NCI-H2227 (cell line): ENCODE measurements at regions not wholly inside any gene's neighbourhood (a gene's known extent, or its start where the extent isn't known, plus 50 kb on each side); places are given as distances from the start of the nearest gene placed in this dataset.

ENCODE experiments used
- DNase-seq: peaks from one replicate; lab custom pipeline; 2025; ENCODE audit not compliant: unreplicated experiment; lab: John Stamatoyannopoulos, UW

DNA sequence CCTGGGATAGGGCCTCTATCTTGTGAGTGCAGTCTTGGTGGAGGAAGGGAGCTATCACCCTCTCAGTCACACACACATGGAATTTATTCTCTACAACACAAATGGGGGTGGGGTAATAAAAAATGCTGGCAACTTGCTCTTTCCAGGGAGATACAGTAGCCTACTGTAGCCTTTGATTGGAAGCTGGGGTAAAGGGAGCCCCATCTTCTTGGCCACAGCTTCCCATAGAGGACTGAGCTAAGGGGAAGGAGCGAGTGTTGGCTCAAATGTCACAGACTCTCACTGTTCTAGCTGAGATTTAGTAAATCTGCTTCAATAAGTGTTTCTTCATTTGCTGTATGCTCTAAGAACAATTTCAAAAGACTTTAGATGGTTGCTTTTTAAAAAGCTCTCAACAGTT, 222.2 kb upstream of the CXCL12 start:
- DNase-seq = no peak

- no peak for DNase-seq
Measured at GRCh38 chr10:44618910-44619309, 234.0 kb upstream of the CXCL12 start.

DNA sequence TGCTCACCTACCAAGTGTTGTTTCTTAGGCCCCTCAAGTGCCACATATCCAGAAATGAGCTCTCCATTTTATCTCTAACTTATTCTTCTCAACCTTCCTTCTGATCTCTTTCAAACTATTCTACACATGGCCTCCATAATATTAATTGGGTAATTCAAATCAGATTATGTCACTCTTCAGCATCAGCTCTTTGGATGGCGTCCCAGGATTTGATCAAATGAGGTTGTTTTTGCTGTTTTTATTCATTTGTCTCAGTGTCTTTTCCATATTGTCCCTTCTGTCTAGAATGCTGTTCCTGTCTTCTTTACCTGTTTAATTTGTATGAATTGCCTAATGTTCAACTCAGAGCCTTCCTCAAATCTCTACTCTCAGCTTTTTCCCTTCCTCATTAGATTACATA, 234.6 kb upstream of the CXCL12 start:
- no peak for DNase-seq

DNA sequence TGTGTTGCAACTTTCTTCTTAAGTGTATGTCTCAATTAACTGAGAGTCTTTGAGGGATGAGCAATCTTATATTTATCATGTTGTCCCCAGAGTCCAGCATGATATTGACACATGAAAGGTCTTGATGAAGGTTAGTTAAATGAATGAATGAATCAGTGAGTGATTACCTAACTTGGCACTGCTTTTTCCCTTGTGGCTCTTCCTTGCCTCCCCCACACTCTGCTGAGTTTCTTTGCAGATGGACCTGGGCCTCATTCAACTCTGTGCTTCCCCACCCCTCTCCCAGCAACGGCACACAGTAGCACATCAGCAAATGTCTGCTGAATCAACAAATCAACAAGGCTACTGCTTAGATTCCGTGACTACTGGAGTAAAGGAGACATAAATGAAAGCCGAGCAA, 235.1 kb upstream of the CXCL12 start:
- no peak for DNase-seq

DNA sequence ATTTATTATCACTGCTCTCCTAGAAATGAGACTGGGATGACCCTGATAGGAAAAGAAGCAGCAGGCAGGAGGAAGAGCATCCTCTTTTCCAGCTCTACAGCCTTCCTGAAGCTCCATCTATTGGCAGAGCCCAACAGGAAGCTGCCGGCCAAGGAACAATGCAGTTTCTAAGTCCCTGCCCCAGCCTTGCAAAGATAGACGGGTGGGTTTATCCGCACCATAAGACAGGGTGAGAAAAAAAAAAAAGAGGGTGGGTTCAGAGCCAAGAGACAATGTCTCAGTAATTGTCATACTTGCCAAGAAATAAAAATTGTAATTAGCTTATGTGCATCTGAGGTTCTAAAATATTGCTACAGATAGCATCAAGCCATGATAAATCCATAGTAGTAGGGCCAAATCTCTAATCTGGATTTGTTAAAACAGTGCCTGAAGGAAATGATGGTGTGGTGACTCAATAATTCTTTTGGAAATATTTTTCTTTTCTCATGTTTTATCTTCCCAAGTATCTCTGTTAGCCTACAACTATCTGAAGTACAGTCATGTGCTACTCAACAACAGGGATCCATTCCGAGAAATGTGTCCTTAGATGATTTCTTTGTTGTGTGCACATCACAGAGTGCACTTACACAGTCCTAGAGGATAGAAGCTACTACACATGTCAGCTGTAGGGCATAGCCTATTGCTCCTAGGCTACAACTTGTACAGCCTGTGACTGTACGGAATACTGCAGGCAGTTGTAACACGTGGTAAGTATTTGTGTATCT, 242.9 kb upstream of the CXCL12 start:
- no peak for DNase-seq

DNA sequence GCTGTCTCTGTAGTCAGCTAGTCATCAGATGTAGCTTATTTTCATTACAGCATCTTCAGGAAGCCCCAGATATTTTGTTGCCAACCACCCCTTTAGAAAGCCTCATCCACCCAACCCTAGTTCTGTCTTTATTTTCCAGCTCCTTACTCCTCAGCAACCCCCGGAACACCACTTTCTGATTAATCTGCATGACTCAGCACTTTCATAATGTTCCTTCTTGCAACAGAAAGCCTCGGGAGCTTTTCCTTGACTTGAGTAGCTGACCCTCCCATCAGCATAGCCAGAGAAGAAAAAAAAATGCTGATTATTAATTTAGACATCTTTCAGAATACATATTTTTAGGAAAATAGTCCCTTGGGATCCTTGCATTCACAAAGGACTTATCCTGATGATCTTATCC, 244.0 kb upstream of the CXCL12 start:
- no peak for DNase-seq

DNA sequence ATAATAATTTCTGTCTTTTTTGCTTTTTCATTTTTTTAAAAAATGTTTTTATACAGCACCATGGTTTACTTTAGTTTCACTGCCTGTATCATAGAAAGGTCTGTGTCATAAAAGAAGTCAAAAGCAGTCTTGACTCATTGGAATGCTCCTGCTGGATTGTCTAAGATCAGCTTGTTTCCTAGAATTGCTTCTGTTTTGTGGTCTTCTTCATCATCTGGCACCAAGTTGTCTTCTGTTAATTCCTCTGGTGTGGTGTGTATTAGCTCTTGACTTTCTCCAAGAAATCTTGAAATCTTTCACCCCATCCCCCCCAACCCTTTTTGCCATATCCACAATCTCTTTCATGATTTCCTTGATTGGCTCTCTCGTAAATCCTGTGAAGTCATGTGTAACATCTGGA, 250.3 kb upstream of the CXCL12 start:
- DNase-seq = no peak

DNA sequence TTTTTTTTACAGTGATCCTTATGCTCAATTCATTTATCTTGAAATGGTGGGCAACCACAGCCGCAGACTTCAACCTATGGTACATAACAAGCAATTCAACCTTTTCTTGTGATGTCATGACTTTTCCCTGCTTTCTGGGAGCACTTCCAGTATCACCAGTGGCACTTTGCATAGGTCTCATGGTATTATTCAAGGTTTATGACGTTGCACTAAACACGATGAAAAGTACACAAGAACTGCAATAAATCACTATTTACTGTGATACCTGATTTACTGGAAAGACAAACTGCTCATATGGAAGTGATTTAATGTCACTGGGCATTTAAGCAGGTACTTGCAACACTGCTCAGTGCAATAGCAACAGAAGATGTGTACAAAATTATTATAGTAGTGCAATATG, 251.7 kb upstream of the CXCL12 start:
- no peak for DNase-seq

DNA sequence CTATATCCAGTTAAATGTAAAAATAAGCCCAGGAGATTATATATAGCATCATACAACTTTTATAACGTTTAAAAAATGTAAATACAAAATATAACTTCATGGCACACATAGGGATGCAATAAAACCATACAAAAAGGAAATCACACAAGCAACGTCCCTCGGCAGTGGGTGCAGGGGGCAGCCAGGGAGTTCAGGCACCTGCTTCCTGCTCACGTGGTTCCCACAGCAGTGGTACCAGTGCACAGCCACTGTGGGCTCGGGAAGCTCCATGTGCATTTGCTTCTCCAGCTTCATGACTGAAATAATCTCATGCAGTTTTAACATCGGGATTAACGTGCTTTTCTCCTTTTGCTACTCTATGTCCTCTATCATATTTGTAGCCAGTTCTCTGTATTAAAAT, 255.5 kb upstream of the CXCL12 start:
- DNase-seq = no peak

DNA sequence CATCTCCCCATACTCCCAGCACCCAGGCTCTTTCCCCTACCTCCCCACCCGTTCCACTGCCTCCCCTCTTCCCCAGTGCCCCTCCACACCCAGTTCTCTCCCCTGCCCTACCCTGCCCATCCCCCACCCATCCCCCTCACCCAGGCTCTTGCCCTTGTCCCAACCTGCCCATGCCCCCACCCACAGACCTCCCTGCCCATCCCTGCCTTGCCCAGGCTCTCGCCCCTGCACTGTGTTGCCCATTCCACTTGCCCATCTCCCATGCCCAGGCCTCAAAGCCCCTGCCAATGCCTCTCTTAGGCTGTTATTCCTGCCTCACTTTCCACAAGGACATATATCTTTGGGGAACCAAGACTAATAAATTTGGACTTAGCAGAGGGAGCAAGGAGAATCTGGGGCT, 262.6 kb upstream of the CXCL12 start:
- DNase-seq = no peak

- no peak for DNase-seq
Measured at GRCh38 chr10:44647877-44648542, 263.1 kb upstream of the CXCL12 start.

GRCh38 chr10:44650691-44651661, 260.2 kb upstream of the TMEM72 start:
- DNase-seq = no peak

DNA sequence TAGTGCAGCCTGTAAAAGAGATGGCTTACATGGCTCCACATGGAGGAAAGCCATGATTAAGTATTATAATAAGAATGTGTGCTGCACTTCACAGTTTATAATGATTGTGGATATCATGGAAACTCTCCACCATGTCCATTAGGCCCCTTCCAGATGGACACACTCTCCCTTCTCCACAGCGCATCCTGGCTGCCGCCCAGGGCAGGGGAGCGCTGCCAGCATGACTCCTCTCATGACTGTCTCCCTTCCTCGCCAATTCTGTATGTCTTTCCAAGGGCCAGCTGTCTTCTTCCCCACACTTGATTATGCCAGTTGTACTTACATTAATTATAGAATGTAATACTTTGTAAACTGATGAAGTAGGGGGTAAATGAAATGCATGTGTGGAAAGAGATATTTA, 259.3 kb upstream of the TMEM72 start:
- no peak for DNase-seq

- DNase-seq = no peak
Measured at GRCh38 chr10:44659320-44659719, 251.8 kb upstream of the TMEM72 start.

DNA sequence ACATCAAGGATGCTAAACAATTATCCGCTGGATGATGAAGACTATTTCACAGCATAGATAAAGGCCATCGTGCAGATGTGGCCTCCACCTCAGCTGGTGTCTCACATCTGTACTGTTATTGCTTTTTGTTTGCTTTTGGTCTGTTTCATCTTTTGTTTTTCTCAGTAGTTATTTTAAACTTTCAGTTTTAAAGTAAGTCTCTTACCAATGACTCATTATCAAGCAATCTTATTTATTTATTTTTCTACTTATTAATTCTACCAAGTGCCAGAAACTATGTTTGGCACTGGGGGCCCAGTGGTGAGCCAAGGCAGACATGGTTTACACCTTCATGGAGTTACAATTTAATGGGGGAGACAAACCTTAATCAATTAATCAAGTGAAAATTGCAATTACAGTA, 250.9 kb upstream of the TMEM72 start:
- no peak for DNase-seq

- no peak for DNase-seq
Measured at GRCh38 chr10:44662051-44662450, 249.1 kb upstream of the TMEM72 start.

DNA sequence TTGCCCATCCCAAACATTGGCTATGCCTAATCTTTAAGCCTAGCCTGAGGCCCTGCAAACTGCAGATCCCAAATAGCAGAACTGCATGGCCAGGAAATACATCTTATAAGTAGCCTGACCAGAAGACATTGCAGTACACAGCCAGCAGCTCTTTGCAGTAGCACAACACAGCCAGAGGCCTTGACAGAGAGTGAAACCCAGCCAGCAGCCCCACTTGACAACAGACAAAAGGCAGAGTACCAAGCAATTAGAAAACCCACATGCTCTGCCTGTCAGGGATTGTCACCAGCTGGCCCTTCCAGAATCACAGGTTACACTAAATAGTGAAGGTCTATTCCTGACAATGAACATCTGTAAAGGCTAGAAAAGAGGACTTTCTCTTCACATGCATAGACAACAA, 242.8 kb upstream of the TMEM72 start:
- no peak for DNase-seq

DNA sequence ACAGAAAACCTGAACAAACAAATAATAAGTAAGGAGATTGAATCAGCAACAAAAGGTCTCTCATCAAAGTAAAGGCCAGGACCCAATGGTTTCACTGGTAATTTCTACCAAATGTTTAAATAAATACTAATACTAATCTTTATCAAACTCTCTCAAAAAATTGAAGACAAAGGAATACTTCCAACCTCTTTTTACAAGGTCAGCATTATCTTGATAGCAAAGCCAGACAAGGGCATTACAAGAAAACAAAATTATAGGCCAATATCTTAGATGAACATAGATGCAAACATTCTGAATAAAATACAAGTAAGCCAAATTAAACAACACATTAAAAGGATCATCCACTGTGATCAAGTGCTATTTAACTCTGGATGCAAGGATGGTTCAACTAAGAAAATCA, 239.8 kb upstream of the TMEM72 start:
- DNase-seq = no peak

DNA sequence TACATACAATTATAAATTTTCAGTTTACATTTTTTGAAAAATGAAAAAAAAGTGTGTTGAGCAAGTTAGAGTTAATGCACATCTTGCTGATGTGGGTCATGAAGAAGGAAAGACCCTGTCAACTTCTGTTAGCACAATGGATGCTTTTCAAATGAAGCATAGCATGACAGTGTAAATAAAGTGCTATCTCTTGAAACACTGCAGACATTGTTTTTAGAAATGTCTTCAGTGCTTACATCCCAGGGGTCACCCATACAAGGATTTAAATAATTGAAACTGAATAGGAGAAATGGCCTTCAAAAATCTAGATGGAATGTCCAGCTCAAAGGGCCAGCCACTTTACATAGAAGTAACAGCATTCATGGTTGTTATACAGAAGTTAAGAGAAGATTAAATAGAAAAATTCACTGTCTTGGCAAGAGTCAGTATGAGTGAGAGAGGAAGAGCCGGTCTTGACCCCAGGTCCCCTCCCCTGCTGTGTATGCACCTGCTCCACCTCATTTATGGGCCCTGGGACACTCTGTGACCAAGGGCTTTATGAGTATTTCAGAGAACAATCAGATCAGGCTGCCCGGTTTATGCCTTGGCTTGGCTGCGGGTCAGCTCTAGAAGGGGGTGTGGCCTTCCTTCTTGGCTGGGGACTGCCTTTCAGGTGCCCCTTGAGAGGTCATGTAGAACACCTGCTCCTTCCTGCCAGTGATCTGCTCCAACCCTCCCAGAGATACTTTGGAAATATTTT, 237.7 kb upstream of the TMEM72 start:
- DNase-seq = no peak

- no peak for DNase-seq
Measured at GRCh38 chr10:44674536-44675386, 236.4 kb upstream of the TMEM72 start.
